Mesenchymal stem cell (in vitro differentiated cells and primary cell): ENCODE measurements at regions not wholly inside any gene's neighbourhood (a gene's known extent, or its start where the extent isn't known, plus 50 kb on each side); places are given as distances from the start of the nearest gene placed in this dataset.
A peak's percentile ranks its signal among the peaks of the same experiment; 100 is the strongest.
"Not testable (repeated sequence)": the region's sequence is repeated elsewhere in the genome, so short reads cannot be mapped to it uniquely, and the experiment has no call there.

Experiments
- DNase-seq: peaks from one replicate; pipeline ENCODE4 v3.0.0-alpha.2; 2013
- H2AFZ ChIP-seq: one replicate; pipeline ENCODE4 v1.6.1; 2013; ENCODE audit warnings: low read depth, mild to moderate bottlenecking, control low read depth, inconsistent platforms, low read length, moderate library complexity
- H2AK5ac ChIP-seq: 2 replicates; pipeline ENCODE4 v1.6.1; 2013; ENCODE audit warnings: low read length, moderate library complexity, mild to moderate bottlenecking, inconsistent platforms; ENCODE audit not compliant: severe bottlenecking
- H2BK120ac ChIP-seq: one replicate; pipeline ENCODE4 v1.6.1; 2013; ENCODE audit warnings: low read depth, mild to moderate bottlenecking, inconsistent platforms, low read length, moderate library complexity
- H2BK12ac ChIP-seq, 2 experiments: one replicate each; pipeline ENCODE4 v1.6.1; 2013; ENCODE audit warnings: inconsistent platforms in 2 of 2, low read length in 2 of 2, mild to moderate bottlenecking in 2 of 2, moderate library complexity in 2 of 2, control low read depth in 1 of 2
- H2BK15ac ChIP-seq: one replicate; pipeline ENCODE4 v1.6.1; 2013; ENCODE audit warnings: mild to moderate bottlenecking, low read depth, inconsistent platforms; ENCODE audit not compliant: poor library complexity, severe bottlenecking
- H2BK5ac ChIP-seq: 2 replicates; pipeline ENCODE4 v1.6.1; 2013; ENCODE audit warnings: low read depth, mild to moderate bottlenecking, low read length, control low read depth, inconsistent platforms; ENCODE audit not compliant: poor library complexity, severe bottlenecking
- H3K14ac ChIP-seq, 2 experiments: one replicate each; pipeline ENCODE4 v1.6.1; 2013; ENCODE audit warnings: inconsistent platforms in 2 of 2, low read length in 2 of 2, control low read depth in 1 of 2, mild to moderate bottlenecking in 1 of 2, moderate library complexity in 1 of 2
- H3K18ac ChIP-seq, 2 experiments: one replicate each; pipeline ENCODE4 v1.6.1; 2013; ENCODE audit warnings: inconsistent platforms in 2 of 2, low read length in 2 of 2, control low read depth in 1 of 2, low read depth in 1 of 2, mild to moderate bottlenecking in 1 of 2
- H3K23ac ChIP-seq, 2 experiments: one replicate each; pipeline ENCODE4 v1.6.1; 2013; ENCODE audit warnings: inconsistent platforms in 2 of 2, low read length in 2 of 2, mild to moderate bottlenecking in 2 of 2, moderate library complexity in 2 of 2, control low read depth in 1 of 2
- H3K27ac ChIP-seq: 2 replicates; pipeline ENCODE4 v1.5.1; 2013; ENCODE audit warnings: mild to moderate bottlenecking, moderate library complexity, low read length, control low read depth, inconsistent platforms; ENCODE audit not compliant: poor library complexity, severe bottlenecking
- H3K27me3 ChIP-seq, 2 experiments: 2 replicates each; pipeline versions ENCODE4 v1.6.1 to v1.7.0; 2013; ENCODE audit warnings: low read length in 2 of 2, mild to moderate bottlenecking in 2 of 2, moderate library complexity in 2 of 2, control low read depth in 1 of 2, inconsistent platforms in 1 of 2; ENCODE audit not compliant: control insufficient read depth in 1 of 2, insufficient read depth in 1 of 2
- H3K36me3 ChIP-seq, 2 experiments: 2 replicates each; pipeline versions ENCODE4 v1.6.1 to v1.7.0; 2013; ENCODE audit warnings: low read length in 2 of 2, control low read depth in 1 of 2, inconsistent platforms in 1 of 2, low read depth in 1 of 2, mild to moderate bottlenecking in 1 of 2; ENCODE audit not compliant: insufficient read depth in 2 of 2, control insufficient read depth in 1 of 2
- H3K4ac ChIP-seq, 2 experiments: one replicate each; pipeline ENCODE4 v1.6.1; 2013; ENCODE audit warnings: inconsistent platforms in 2 of 2, low read length in 2 of 2, mild to moderate bottlenecking in 2 of 2, moderate library complexity in 2 of 2, control low read depth in 1 of 2, low read depth in 1 of 2
- H3K4me1 ChIP-seq: 2 replicates; pipeline ENCODE4 v1.6.1; 2013; ENCODE audit warnings: low read depth, low read length, control low read depth; ENCODE audit not compliant: control insufficient read depth, insufficient read depth
- H3K4me2 ChIP-seq: 2 replicates; pipeline ENCODE4 v1.6.1; 2013; ENCODE audit warnings: low read length, mild to moderate bottlenecking, inconsistent platforms; ENCODE audit not compliant: poor library complexity, severe bottlenecking
- H3K4me3 ChIP-seq, 2 experiments: 2 replicates each; pipeline versions ENCODE4 v1.5.1 to v1.7.0; 2013; ENCODE audit warnings: low read length in 2 of 2, mild to moderate bottlenecking in 2 of 2, control low read depth in 1 of 2, low read depth in 1 of 2; ENCODE audit not compliant: insufficient read depth in 1 of 2
- H3K79me1 ChIP-seq: replicated peaks from 2 replicates; pipeline ENCODE4 v1.6.1; 2013; ENCODE audit warnings: mild to moderate bottlenecking, control low read depth, low read length, inconsistent platforms; ENCODE audit not compliant: poor library complexity, severe bottlenecking
- H3K9ac ChIP-seq: 2 replicates; pipeline ENCODE4 v1.7.0; 2013; ENCODE audit warnings: mild to moderate bottlenecking, low read length, moderate library complexity
- H3K9me3 ChIP-seq: 2 replicates; pipeline ENCODE4 v1.7.0; 2013; ENCODE audit warnings: mild to moderate bottlenecking, low read length; ENCODE audit not compliant: control insufficient read depth
- H4K8ac ChIP-seq: one replicate; pipeline ENCODE4 v1.6.1; 2013; ENCODE audit warnings: inconsistent platforms, mild to moderate bottlenecking, low read length, moderate library complexity
- H4K91ac ChIP-seq: one replicate; pipeline ENCODE4 v1.6.1; 2013; ENCODE audit warnings: mild to moderate bottlenecking, low read length, inconsistent platforms
- WGBS: methylation state at CpG from one replicate; pipeline ENCODE4 v1.1.7; 2013; ENCODE audit warnings: mixed read lengths; 5-methylcytosine and 5-hydroxymethylcytosine counted together

DNA sequence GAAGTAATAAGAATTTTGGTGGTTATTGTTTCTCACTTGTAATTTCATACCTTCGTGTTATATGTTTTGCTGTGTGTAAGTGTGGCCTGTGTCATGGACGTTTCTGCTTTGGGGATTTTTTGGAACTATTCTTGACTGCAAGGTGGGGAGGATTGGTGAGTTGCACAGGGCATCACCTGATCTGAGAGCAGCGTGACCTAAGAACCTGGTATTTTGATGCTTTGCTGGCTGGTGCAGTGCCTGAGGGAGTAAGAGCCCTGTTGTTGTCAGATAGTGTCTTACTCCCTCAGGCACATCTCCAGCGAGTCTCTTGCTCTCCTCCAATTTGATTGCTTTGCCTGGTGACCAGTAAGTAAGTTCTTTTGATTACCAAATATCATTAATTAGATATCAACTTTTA, 158.8 kb downstream of the KBTBD2 start:
- H3K27me3 ChIP-seq, H3K4ac ChIP-seq, DNase-seq, H3K4me1 ChIP-seq, H2BK15ac ChIP-seq, H3K79me1 ChIP-seq, H3K27ac ChIP-seq, H2AFZ ChIP-seq, H3K4me3 ChIP-seq, H3K9me3 ChIP-seq, H3K18ac ChIP-seq, H3K23ac ChIP-seq, H2BK12ac ChIP-seq, H3K4me2 ChIP-seq, H2BK120ac ChIP-seq, H2BK5ac ChIP-seq, H3K14ac ChIP-seq, H4K8ac ChIP-seq, H3K36me3 ChIP-seq, H3K9ac ChIP-seq, H4K91ac ChIP-seq, H2AK5ac ChIP-seq: not testable (repeated sequence)
- 89% methylated on average over 2 of the region's 4 CpGs for WGBS

GRCh38 chr7:32729335-32729675, 162.3 kb downstream of the KBTBD2 start:
- DNase-seq: peak; percentile 10
- WGBS: 0% methylated on average over 1 of the region's 5 CpGs
- not testable (repeated sequence) for H2BK15ac ChIP-seq

DNA sequence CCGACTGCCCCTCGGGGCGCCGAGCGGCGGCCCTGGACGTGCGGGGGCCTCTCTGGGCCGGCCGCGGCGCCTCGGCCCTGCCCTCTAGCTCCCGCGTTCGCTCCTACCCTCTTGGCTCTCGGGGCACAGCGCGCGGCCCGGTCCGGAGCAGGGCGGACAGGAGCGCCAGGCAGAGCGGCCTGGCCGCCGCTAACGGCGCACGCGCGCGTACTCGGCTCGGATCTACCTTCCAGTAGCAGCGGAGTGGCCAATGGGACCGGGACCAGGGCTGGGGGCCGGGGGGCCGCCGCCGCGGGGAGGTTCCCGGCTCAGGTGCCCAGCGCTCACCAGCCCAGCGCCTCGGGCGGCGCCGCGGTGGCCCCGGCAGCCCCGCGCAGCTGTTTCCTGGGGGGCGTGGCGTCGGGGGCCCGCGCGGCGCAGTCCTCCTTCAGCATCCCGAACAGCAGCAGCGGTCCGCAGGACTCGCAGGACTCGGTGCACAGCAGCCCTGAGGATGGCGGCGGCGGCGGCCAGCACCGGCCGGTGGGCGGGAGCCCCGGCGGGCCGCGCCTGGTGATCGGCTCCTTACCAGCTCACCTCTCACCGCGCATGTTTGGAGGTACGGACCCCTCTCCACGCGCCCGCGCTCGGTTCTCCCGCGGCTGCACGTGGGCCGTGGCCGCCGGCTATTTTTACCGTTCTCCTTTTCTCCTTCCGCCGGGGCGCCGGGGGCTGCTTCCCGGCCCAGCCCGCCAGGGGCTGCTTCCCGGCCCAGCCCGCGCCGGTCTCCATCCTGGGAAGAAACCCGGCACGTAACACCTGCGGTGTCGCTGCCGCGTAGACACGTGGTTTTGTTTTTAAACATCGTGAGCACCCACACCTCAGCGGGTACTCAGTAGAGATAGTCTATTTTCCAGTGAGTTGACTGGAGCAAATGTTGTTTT, 162.9 kb downstream of the KBTBD2 start:
- not testable (repeated sequence) for H3K4me1 ChIP-seq, H3K79me1 ChIP-seq, H3K27ac ChIP-seq, H2BK5ac ChIP-seq, H3K9me3 ChIP-seq, H3K36me3 ChIP-seq, H2AK5ac ChIP-seq, H4K91ac ChIP-seq, H3K27me3 ChIP-seq, H2BK12ac ChIP-seq
- Histone ChIP-seq H2AFZ (peak overlapping the region; percentile 76), H2BK15ac (peak overlapping the region; percentile 67), H3K4me2 (peak overlapping the region; percentile 55), H2BK120ac (peak overlapping the region; percentile 34), H3K9ac (peak overlapping the region; percentile 78), H4K8ac (peak overlapping the region; percentile 54), H3K14ac (peak overlapping the region in 1 of 2 experiments; percentile 96), H3K4ac (peak overlapping the region in 1 of 2 experiments; percentile 51), H3K18ac (peak overlapping the region; percentile 86 to 97), H3K23ac (peak overlapping the region in 1 of 2 experiments; percentile 93), H3K4me3 (peak overlapping the region; percentile 75 to 92)
- WGBS: 0% methylated on average over 54 of the region's 111 CpGs
- peak; percentile 71 for DNase-seq

More at GRCh38 chr7:32729335-32729675, 162.3 kb downstream of the KBTBD2 start:
- H2AK5ac ChIP-seq, H3K23ac ChIP-seq, H2BK120ac ChIP-seq, H3K9ac ChIP-seq, H3K14ac ChIP-seq, H2BK12ac ChIP-seq, H3K36me3 ChIP-seq, H3K18ac ChIP-seq, H3K4ac ChIP-seq, H4K91ac ChIP-seq, H3K27me3 ChIP-seq, H3K4me1 ChIP-seq, H3K79me1 ChIP-seq, H4K8ac ChIP-seq, H3K9me3 ChIP-seq, H2AFZ ChIP-seq, H2BK5ac ChIP-seq, H3K27ac ChIP-seq: not testable (repeated sequence)
- peak overlapping the region; percentile 43 for H3K4me2 ChIP-seq
- peak overlapping the region in 1 of 2 experiments; percentile 75 for H3K4me3 ChIP-seq

DNA sequence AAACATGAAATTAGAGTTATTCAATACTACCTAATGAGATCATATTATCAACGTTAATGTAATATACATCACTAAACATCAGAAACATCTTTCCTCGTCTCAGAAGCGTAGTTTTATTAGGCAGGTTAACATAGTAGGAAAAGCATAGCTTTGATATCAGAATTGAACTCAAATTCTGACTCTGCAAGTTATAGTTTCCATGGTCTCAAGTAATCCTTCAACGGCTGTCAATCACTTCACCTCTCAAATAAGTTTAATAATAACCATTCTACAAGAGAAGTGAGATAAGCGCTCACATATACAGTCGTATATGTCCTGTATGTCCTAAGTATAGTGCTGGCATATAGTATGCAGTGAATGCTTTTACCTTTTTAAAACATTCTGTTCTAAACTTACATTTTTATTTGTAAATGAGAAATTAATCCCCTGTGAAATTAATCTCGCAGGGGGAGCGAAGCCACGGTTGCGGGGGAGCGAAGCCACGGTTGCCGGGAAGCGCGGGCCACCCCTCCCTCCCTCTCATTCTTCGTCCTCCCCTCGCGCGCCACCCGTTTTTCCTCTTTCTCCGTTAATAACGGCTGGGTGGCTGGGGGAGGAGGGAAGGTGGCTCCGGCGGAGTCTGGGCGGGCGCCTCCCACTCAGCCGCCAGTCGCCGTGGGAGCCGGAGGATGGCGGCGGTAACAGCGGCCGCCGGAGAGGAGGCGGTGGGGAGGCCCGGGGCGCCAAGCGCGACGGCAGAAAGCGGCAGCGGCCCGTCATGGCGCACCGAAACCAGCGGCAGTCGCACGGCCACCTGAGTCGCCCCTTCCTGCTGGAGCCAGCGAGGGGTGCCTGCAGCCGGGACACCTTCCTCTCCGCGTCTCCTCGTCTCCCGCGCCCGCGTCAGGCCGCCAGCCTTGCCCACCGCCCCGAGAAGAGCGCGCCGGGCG, 163.8 kb downstream of the KBTBD2 start:
- H3K27me3 ChIP-seq, H3K36me3 ChIP-seq, H4K91ac ChIP-seq, H3K79me1 ChIP-seq, H3K4me1 ChIP-seq, H3K27ac ChIP-seq, H2AK5ac ChIP-seq, H3K9me3 ChIP-seq: not testable (repeated sequence)
- H2BK12ac ChIP-seq: peak overlapping the region in 1 of 2 experiments; percentile 96
- peak overlapping the region; percentile 78 for H3K9ac ChIP-seq
- peak overlapping the region; percentile 76 for H2AFZ ChIP-seq
- H4K8ac ChIP-seq: peak overlapping the region; percentile 89
- peak overlapping the region in 1 of 2 experiments; percentile 96 for H3K14ac ChIP-seq
- peak overlapping the region; percentile 75 to 92 for H3K4me3 ChIP-seq
- DNase-seq: peak; percentile 65
- peak overlapping the region in 1 of 2 experiments; percentile 73 for H3K4ac ChIP-seq
- 10% methylated on average over 4 of the region's 66 CpGs for WGBS
- peak overlapping the region; percentile 91 for H2BK5ac ChIP-seq
- H3K4me2 ChIP-seq: peak overlapping the region; percentile 55
- peak overlapping the region; percentile 67 for H2BK15ac ChIP-seq
- H3K23ac ChIP-seq: peak overlapping the region in 1 of 2 experiments; percentile 93
- peak overlapping the region; percentile 34 for H2BK120ac ChIP-seq
- peak overlapping the region; percentile 86 to 97 for H3K18ac ChIP-seq
